GM12891 (cell line): ENCODE measurements at regions not wholly inside any gene's neighbourhood (a gene's known extent, or its start where the extent isn't known, plus 50 kb on each side); places are given as distances from the start of the nearest gene placed in this dataset.

Experiments
- PAX5 ChIP-seq: IDR thresholded peaks from 2 replicates; pipeline ENCODE4 v1.6.1; 2011; ENCODE audit warnings: low read length, moderate library complexity, mild to moderate bottlenecking; ENCODE audit not compliant: insufficient read depth, severe bottlenecking
- POLR2A ChIP-seq: IDR thresholded peaks from 2 replicates; pipeline ENCODE4 v1.6.1; 2011; ENCODE audit warnings: low read depth, low read length, control low read depth
- POLR2AphosphoS5 ChIP-seq: IDR thresholded peaks from 2 replicates; pipeline ENCODE4 v1.6.1; 2011; ENCODE audit warnings: low read depth, low read length, control low read depth
- TAF1 ChIP-seq: IDR thresholded peaks from 2 replicates; pipeline ENCODE4 v1.6.1; 2011; ENCODE audit warnings: low read depth, low read length, control low read depth

DNA sequence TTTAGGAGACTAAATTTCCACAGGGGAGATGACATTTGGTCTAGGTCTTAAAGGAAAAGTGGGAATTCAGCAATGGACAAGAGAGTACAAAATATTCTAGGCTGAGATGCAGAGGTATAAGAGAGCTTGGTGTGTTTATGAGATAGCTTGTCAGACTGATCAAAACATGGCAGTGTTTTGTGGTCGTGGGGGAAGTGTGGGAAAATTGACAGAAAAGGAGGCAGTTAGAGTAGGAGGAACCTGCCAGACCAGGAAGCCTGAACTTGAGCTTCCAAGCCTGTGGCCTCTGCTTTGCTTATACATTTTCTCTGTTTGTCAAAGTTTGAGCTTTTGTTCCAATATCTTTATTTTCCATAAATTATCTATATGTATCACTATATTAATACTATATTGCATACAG, 69.5 kb upstream of the MAP3K7 start:
- TF ChIP-seq POLR2A = no peak
- TF ChIP-seq POLR2AphosphoS5 = no peak
- no peak for TF ChIP-seq PAX5
- no peak for TF ChIP-seq TAF1
